ENCODE measurements at regions not wholly inside any gene's neighbourhood (a gene's known extent, or its start where the extent isn't known, plus 50 kb on each side); places are given as distances from the start of the nearest gene placed in this dataset.

GRCh38 chr4:11663114-11663513 is 234.4 kb upstream of the HS3ST1 start:
- TF ChIP-seq CTCF (IDR thresholded peaks at IDR 0.05) (no peak), POLR2A (IDR thresholded peaks at IDR 0.05) (no peak), EP300 (IDR thresholded peaks at IDR 0.05) (no peak)

All from tibial nerve (tissue), 4 donors.